Fibroblast of lung (primary cell): ENCODE measurements at regions not wholly inside any gene's neighbourhood (a gene's known extent, or its start where the extent isn't known, plus 50 kb on each side); places are given as distances from the start of the nearest gene placed in this dataset.

ENCODE experiments used
- DNase-seq, 2 donors: peaks; one replicate each; pipeline versions ENCODE4 v3.0.0 to v3.0.0-alpha.2; 2010; ENCODE audit warnings: low read depth in 2 of 2
- H2AFZ ChIP-seq: 2 replicates; pipeline ENCODE4 v1.5.1; 2012; ENCODE audit warnings: low read length, control low read depth, inconsistent platforms
- H3K27ac ChIP-seq: 2 replicates; pipeline ENCODE4 v1.5.1; 2011; ENCODE audit warnings: low read length, control low read depth; ENCODE audit not compliant: insufficient read depth
- H3K27me3 ChIP-seq: 2 replicates; pipeline ENCODE4 v1.5.1; 2011; ENCODE audit warnings: mild to moderate bottlenecking, low read length; ENCODE audit not compliant: control insufficient read depth, insufficient read depth
- H3K36me3 ChIP-seq: 2 replicates; pipeline ENCODE4 v1.5.1; 2011; ENCODE audit warnings: low read length; ENCODE audit not compliant: control insufficient read depth, insufficient read depth
- H3K4me1 ChIP-seq: 2 replicates; pipeline ENCODE4 v1.5.1; 2011; ENCODE audit warnings: low read length; ENCODE audit not compliant: control insufficient read depth, insufficient read depth; ENCODE audit errors: extremely low read depth
- H3K4me2 ChIP-seq: 2 replicates; pipeline ENCODE4 v1.5.1; 2011; ENCODE audit warnings: low read length, control low read depth; ENCODE audit not compliant: insufficient read depth; ENCODE audit errors: extremely low read depth
- H3K4me3 ChIP-seq, 4 experiments: fragments of 200-600 bp in 1 of 4; sonication (generic) in 1 of 4; replicated peaks in 1 of 4; 2 replicates each; pipeline ENCODE4 v1.5.1; 2011 to 2016; ENCODE audit warnings: low read length in 4 of 4, low read depth in 3 of 4, mild to moderate bottlenecking in 3 of 4, control low read depth in 2 of 4, inconsistent platforms in 1 of 4, mixed read lengths in 1 of 4; ENCODE audit not compliant: insufficient read depth in 1 of 4; ENCODE audit errors: control extremely low read depth in 1 of 4
- H3K79me2 ChIP-seq: 2 replicates; pipeline ENCODE4 v1.5.1; 2012; ENCODE audit warnings: mild to moderate bottlenecking, low read length, inconsistent platforms; ENCODE audit not compliant: control insufficient read depth, insufficient read depth
- H3K9ac ChIP-seq: 2 replicates; pipeline ENCODE4 v1.5.1; 2011; ENCODE audit warnings: mild to moderate bottlenecking, low read length, control low read depth; ENCODE audit not compliant: insufficient read depth
- H3K9me3 ChIP-seq: 2 replicates; pipeline ENCODE4 v1.5.1; 2012; ENCODE audit warnings: low read depth, low read length; ENCODE audit not compliant: control insufficient read depth, insufficient read depth
- H4K20me1 ChIP-seq: 2 replicates; pipeline ENCODE4 v1.5.1; 2011; ENCODE audit warnings: low read length; ENCODE audit not compliant: control insufficient read depth, insufficient read depth; ENCODE audit errors: extremely low read depth
- CTCF ChIP-seq, 2 donors: IDR thresholded peaks in 1 of 2; conservative IDR thresholded peaks in 1 of 2; 1 replicate in 1 of 2; 2 replicates in 1 of 2; pipeline ENCODE4 v1.5.1; 2011 to 2012; ENCODE audit warnings: low read length in 2 of 2, control low read depth in 1 of 2, inconsistent platforms in 1 of 2, low read depth in 1 of 2, mild to moderate bottlenecking in 1 of 2
- EZH2 ChIP-seq: IDR thresholded peaks from 2 replicates; pipeline ENCODE4 v1.5.1; 2012; ENCODE audit warnings: low read length, control low read depth, mild to moderate bottlenecking; ENCODE audit errors: missing control alignments

- H3K4me1 ChIP-seq, result no peaks in the 10 kb centered on the region
Measured at GRCh38 chrX:16308773-16309172, 141.5 kb downstream of the MAGEB17 start.

GRCh38 chrX:16310326-16310725 lies 143.0 kb downstream of the MAGEB17 start:
- no peaks in the 10 kb centered on the region for H4K20me1 ChIP-seq
- TF ChIP-seq EZH2 (no peak), CTCF (conservative IDR thresholded peaks at IDR 0.05 in 1 of 2, IDR thresholded peaks at IDR 0.05 in 1 of 2; ENCODE audit: low read depth in 1 of 2, low read length in 2 of 2) (no peak)
- H3K4me1 ChIP-seq, result no peaks in the 10 kb centered on the region
- H3K4me3 ChIP-seq, result no peak overlapping the region
- H3K4me2 ChIP-seq, result no peak overlapping the region
- no peaks in the 10 kb centered on the region for H3K9me3 ChIP-seq
- no peaks in the 10 kb centered on the region for H3K36me3 ChIP-seq
- no peak overlapping the region for H3K9ac ChIP-seq
- no peaks in the 10 kb centered on the region for H3K27me3 ChIP-seq
- no peak overlapping the region for H2AFZ ChIP-seq
- no peak overlapping the region for H3K27ac ChIP-seq
- no peaks in the 10 kb centered on the region for H3K79me2 ChIP-seq
- DNase-seq, result no peak

More at GRCh38 chrX:16308773-16309172, 141.5 kb downstream of the MAGEB17 start:
- H3K9ac ChIP-seq, result no peak overlapping the region
- H3K27ac ChIP-seq, result no peak overlapping the region
- no peak overlapping the region for H2AFZ ChIP-seq
- TF ChIP-seq EZH2 (no peak), CTCF (conservative IDR thresholded peaks at IDR 0.05 in 1 of 2, IDR thresholded peaks at IDR 0.05 in 1 of 2; ENCODE audit: low read depth in 1 of 2, low read length in 2 of 2) (no peak)
- H3K79me2 ChIP-seq, result no peaks in the 10 kb centered on the region
- no peaks in the 10 kb centered on the region for H3K36me3 ChIP-seq
- no peaks in the 10 kb centered on the region for H4K20me1 ChIP-seq
- H3K9me3 ChIP-seq, result no peaks in the 10 kb centered on the region
- DNase-seq, result peak in 1 of 2 donors; percentile 64
- H3K4me2 ChIP-seq, result no peak overlapping the region
- H3K4me3 ChIP-seq, result no peak overlapping the region
- H3K27me3 ChIP-seq, result no peaks in the 10 kb centered on the region

- Histone ChIP-seq H3K27me3 (no peaks in the 10 kb centered on the region), H4K20me1 (no peaks in the 10 kb centered on the region), H3K9ac (no peak overlapping the region), H2AFZ (no peak overlapping the region), H3K79me2 (no peaks in the 10 kb centered on the region), H3K4me1 (no peaks in the 10 kb centered on the region), H3K27ac (no peak overlapping the region), H3K4me2 (no peak overlapping the region), H3K36me3 (no peaks in the 10 kb centered on the region), H3K4me3 (no peak overlapping the region), H3K9me3 (no peaks in the 10 kb centered on the region)
- TF ChIP-seq EZH2 (no peak), CTCF (conservative IDR thresholded peaks at IDR 0.05 in 1 of 2, IDR thresholded peaks at IDR 0.05 in 1 of 2; ENCODE audit: low read depth in 1 of 2, low read length in 2 of 2) (no peak)
- DNase-seq, result no peak
Measured at GRCh38 chrX:16311671-16312070, 144.4 kb downstream of the MAGEB17 start.
